ENCODE measurements at regions not wholly inside any gene's neighbourhood (a gene's known extent, or its start where the extent isn't known, plus 50 kb on each side); places are given as distances from the start of the nearest gene placed in this dataset.

- DNase-seq (ENCODE audit: low read depth in 2 of 2): no peak
- Histone ChIP-seq H2AFZ (ENCODE audit: low read length) (no peak overlapping the region), H3K9ac (ENCODE audit: insufficient read depth, low read length) (no peak overlapping the region), H3K27ac (ENCODE audit: insufficient read depth, low read length) (no peak overlapping the region), H3K36me3 (ENCODE audit: control insufficient read depth, insufficient read depth, low read length) (no peaks in the 10 kb centered on the region), H3K9me3 (ENCODE audit: control insufficient read depth, insufficient read depth, low read depth, low read length) (no peaks in the 10 kb centered on the region), H3K4me1 (ENCODE audit: control insufficient read depth, extremely low read depth, insufficient read depth, low read length) (no peaks in the 10 kb centered on the region), H3K4me2 (ENCODE audit: extremely low read depth, insufficient read depth, low read length) (no peak overlapping the region), H3K4me3 (replicated peaks in 1 of 4; ENCODE audit: control extremely low read depth in 1 of 4, insufficient read depth in 1 of 4, low read depth in 3 of 4, low read length in 4 of 4) (no peak overlapping the region), H4K20me1 (ENCODE audit: control insufficient read depth, extremely low read depth, insufficient read depth, low read length) (no peaks in the 10 kb centered on the region), H3K27me3 (ENCODE audit: control insufficient read depth, insufficient read depth, low read length) (no peaks in the 10 kb centered on the region), H3K79me2 (ENCODE audit: control insufficient read depth, insufficient read depth, low read length) (no peaks in the 10 kb centered on the region)
- no peak for TF ChIP-seq CTCF (conservative IDR thresholded peaks at IDR 0.05 in 1 of 2, IDR thresholded peaks at IDR 0.05 in 1 of 2; ENCODE audit: low read depth in 1 of 2, low read length in 2 of 2)
- TF ChIP-seq EZH2 (IDR thresholded peaks at IDR 0.05; ENCODE audit: low read length, missing control alignments): no peak
Observed at GRCh38 chr7:54678763-54679489, 80.1 kb downstream of the SEC61G start.

- H4K20me1 ChIP-seq (ENCODE audit: control insufficient read depth, extremely low read depth, insufficient read depth, low read length): no peaks in the 10 kb centered on the region
- no peaks in the 10 kb centered on the region for H3K36me3 ChIP-seq (ENCODE audit: control insufficient read depth, insufficient read depth, low read length)
- no peak overlapping the region for H2AFZ ChIP-seq (ENCODE audit: low read length)
- no peaks in the 10 kb centered on the region for H3K4me1 ChIP-seq (ENCODE audit: control insufficient read depth, extremely low read depth, insufficient read depth, low read length)
- H3K27me3 ChIP-seq (ENCODE audit: control insufficient read depth, insufficient read depth, low read length): no peaks in the 10 kb centered on the region
- no peak overlapping the region for H3K27ac ChIP-seq (ENCODE audit: insufficient read depth, low read length)
- no peak overlapping the region for H3K4me2 ChIP-seq (ENCODE audit: extremely low read depth, insufficient read depth, low read length)
- H3K9ac ChIP-seq (ENCODE audit: insufficient read depth, low read length): no peak overlapping the region
- H3K9me3 ChIP-seq (ENCODE audit: control insufficient read depth, insufficient read depth, low read depth, low read length): no peaks in the 10 kb centered on the region
- no peak for DNase-seq (ENCODE audit: low read depth in 2 of 2)
- TF ChIP-seq CTCF (conservative IDR thresholded peaks at IDR 0.05 in 1 of 2, IDR thresholded peaks at IDR 0.05 in 1 of 2; ENCODE audit: low read depth in 1 of 2, low read length in 2 of 2) (no peak), EZH2 (IDR thresholded peaks at IDR 0.05; ENCODE audit: low read length, missing control alignments) (no peak)
- H3K79me2 ChIP-seq (ENCODE audit: control insufficient read depth, insufficient read depth, low read length): no peaks in the 10 kb centered on the region
- H3K4me3 ChIP-seq (replicated peaks in 1 of 4; ENCODE audit: control extremely low read depth in 1 of 4, insufficient read depth in 1 of 4, low read depth in 3 of 4, low read length in 4 of 4): no peak overlapping the region
Observed at GRCh38 chr7:54674891-54675290, 84.1 kb downstream of the SEC61G start.

- Histone ChIP-seq H3K36me3 (ENCODE audit: control insufficient read depth, insufficient read depth, low read length) (no peaks in the 10 kb centered on the region), H3K4me3 (replicated peaks in 1 of 4; ENCODE audit: control extremely low read depth in 1 of 4, insufficient read depth in 1 of 4, low read depth in 3 of 4, low read length in 4 of 4) (no peak overlapping the region), H3K79me2 (ENCODE audit: control insufficient read depth, insufficient read depth, low read length) (no peaks in the 10 kb centered on the region), H3K4me1 (ENCODE audit: control insufficient read depth, extremely low read depth, insufficient read depth, low read length) (no peaks in the 10 kb centered on the region), H3K27ac (ENCODE audit: insufficient read depth, low read length) (no peak overlapping the region), H4K20me1 (ENCODE audit: control insufficient read depth, extremely low read depth, insufficient read depth, low read length) (no peaks in the 10 kb centered on the region), H3K4me2 (ENCODE audit: extremely low read depth, insufficient read depth, low read length) (no peak overlapping the region), H2AFZ (ENCODE audit: low read length) (no peak overlapping the region), H3K9me3 (ENCODE audit: control insufficient read depth, insufficient read depth, low read depth, low read length) (no peaks in the 10 kb centered on the region), H3K27me3 (ENCODE audit: control insufficient read depth, insufficient read depth, low read length) (no peaks in the 10 kb centered on the region), H3K9ac (ENCODE audit: insufficient read depth, low read length) (no peak overlapping the region)
- no peak for DNase-seq (ENCODE audit: low read depth in 2 of 2)
- no peak for TF ChIP-seq EZH2 (IDR thresholded peaks at IDR 0.05; ENCODE audit: low read length, missing control alignments)
Observed at GRCh38 chr7:54672519-54672918, 86.5 kb downstream of the SEC61G start.
